HepG2 (cell line): ENCODE measurements at regions not wholly inside any gene's neighbourhood (a gene's known extent, or its start where the extent isn't known, plus 50 kb on each side); places are given as distances from the start of the nearest gene placed in this dataset.

ENCODE experiments used
- EZH2 ChIP-seq: conservative IDR thresholded peaks from 2 replicates; pipeline ENCODE4 v1.6.1; 2012; ENCODE audit warnings: mild to moderate bottlenecking, low read depth, low read length, moderate library complexity
- GABPB1 ChIP-seq: IDR thresholded peaks from 2 replicates; pipeline ENCODE4 v1.6.1; 2016; ENCODE audit warnings: mild to moderate bottlenecking, missing genetic modification reagents, moderate library complexity, missing compliant biosample characterization
- POLR2A ChIP-seq, 2 experiments: IDR thresholded peaks; 2 replicates each; pipeline ENCODE4 v1.6.1; 2011; ENCODE audit warnings: low read depth in 2 of 2, low read length in 2 of 2, mild to moderate bottlenecking in 1 of 2, moderate library complexity in 1 of 2; ENCODE audit not compliant: insufficient read depth in 1 of 2
- POLR2AphosphoS5 ChIP-seq: IDR thresholded peaks from 2 replicates; pipeline ENCODE4 v1.6.1; 2012; ENCODE audit warnings: low read depth, low read length
- RBM22 ChIP-seq: fragments of 200-400 bp; formaldehyde crosslinking; optimal IDR thresholded peaks from 2 replicates; pipeline ENCODE3; 2017; ENCODE audit warnings: mild to moderate bottlenecking, low read length, moderate library complexity
- SOX6 ChIP-seq, 2 experiments: fragments of 450-650 bp in 1 of 2; sonication (generic) in 1 of 2; formaldehyde crosslinking in 1 of 2; IDR thresholded peaks; 2 replicates each; pipeline versions ENCODE4 v1.4.0 to v1.6.1; 2017 to 2020; ENCODE audit warnings: antibody characterized with exemption in 1 of 2, mild to moderate bottlenecking in 1 of 2, missing genetic modification reagents in 1 of 2
- SRF ChIP-seq: IDR thresholded peaks from 2 replicates; pipeline ENCODE4 v1.6.1; 2011; ENCODE audit warnings: mild to moderate bottlenecking, low read depth, low read length, moderate library complexity
- ZKSCAN8 ChIP-seq: IDR thresholded peaks from 2 replicates; pipeline ENCODE4 v1.6.1; 2016; ENCODE audit warnings: borderline replicate concordance, missing genetic modification reagents, missing compliant biosample characterization
- ZNF766 ChIP-seq: sonication (generic); formaldehyde crosslinking; IDR thresholded peaks from 2 replicates; pipeline ENCODE4 v1.5.0; 2020; ENCODE audit warnings: missing genetic modification reagents, borderline replicate concordance
- ZSCAN30 ChIP-seq: sonication (generic); formaldehyde crosslinking; IDR thresholded peaks from 2 replicates; pipeline ENCODE4 v1.5.0; 2020; ENCODE audit warnings: mild to moderate bottlenecking, missing genetic modification reagents

- TF ChIP-seq SOX6 (IDR thresholded peaks at IDR 0.05), result no peak
- TF ChIP-seq SOX6 (CRISPR knock-in tag; IDR thresholded peaks at IDR 0.05), result no peak
- no peak for TF ChIP-seq SRF
- TF ChIP-seq ZKSCAN8 (CRISPR knock-in tag), result no peak
- no peak for TF ChIP-seq GABPB1 (CRISPR knock-in tag)
- TF ChIP-seq POLR2A (IDR thresholded peaks at IDR 0.05; ENCODE audit: insufficient read depth in 1 of 2, low read depth in 2 of 2, low read length in 2 of 2), result no peak
- no peak for TF ChIP-seq RBM22
- no peak for TF ChIP-seq EZH2
- TF ChIP-seq ZSCAN30 (CRISPR knock-in tag), result no peak
- no peak for TF ChIP-seq POLR2AphosphoS5
- TF ChIP-seq ZNF766 (CRISPR knock-in tag), result no peak
These were observed 76.2 kb downstream of the NABP1 start for GRCh38 chr2:191754103-191754502.
